ENCODE measurements at regions not wholly inside any gene's neighbourhood (a gene's known extent, or its start where the extent isn't known, plus 50 kb on each side); places are given as distances from the start of the nearest gene placed in this dataset.

GRCh38 chr1:58909914-58910681 lies 126.3 kb upstream of the JUN start:
- Mint-ChIP-seq H3K27me3 (ENCODE audit: unreplicated experiment) (peaks cover 5% of the 10 kb centered on the region), H3K36me3 (ENCODE audit: low read depth, unreplicated experiment) (no peaks in the 10 kb centered on the region), H3K9me3 (ENCODE audit: unreplicated experiment) (no peaks in the 10 kb centered on the region), H3K4me1 (ENCODE audit: unreplicated experiment) (peaks cover 12% of the 10 kb centered on the region), H3K4me3 (ENCODE audit: unreplicated experiment) (no peak overlapping the region), H3K27ac (ENCODE audit: unreplicated experiment) (no peak overlapping the region)
- DNase-seq (ENCODE audit: low spot score), result no peak
- TF ChIP-seq CTCF (IDR thresholded peaks at IDR 0.05; ENCODE audit: unreplicated experiment), result no peak

GRCh38 chr1:58911841-58912499 lies 128.1 kb upstream of the JUN start:
- peaks cover 3% of the 10 kb centered on the region for H3K27me3 Mint-ChIP-seq (ENCODE audit: unreplicated experiment)
- H3K4me1 Mint-ChIP-seq (ENCODE audit: unreplicated experiment), result peaks cover 6% of the 10 kb centered on the region
- no peaks in the 10 kb centered on the region for H3K9me3 Mint-ChIP-seq (ENCODE audit: unreplicated experiment)
- H3K4me3 Mint-ChIP-seq (ENCODE audit: unreplicated experiment), result no peak overlapping the region
- no peak for DNase-seq (ENCODE audit: low spot score)
- H3K36me3 Mint-ChIP-seq (ENCODE audit: low read depth, unreplicated experiment), result no peaks in the 10 kb centered on the region
- H3K27ac Mint-ChIP-seq (ENCODE audit: unreplicated experiment), result no peak overlapping the region
- no peak for TF ChIP-seq CTCF (IDR thresholded peaks at IDR 0.05; ENCODE audit: unreplicated experiment)

- Mint-ChIP-seq H3K4me1 (ENCODE audit: unreplicated experiment) (no peaks in the 10 kb centered on the region), H3K27me3 (ENCODE audit: unreplicated experiment) (peaks cover 4% of the 10 kb centered on the region), H3K9me3 (ENCODE audit: unreplicated experiment) (no peaks in the 10 kb centered on the region), H3K36me3 (ENCODE audit: low read depth, unreplicated experiment) (no peaks in the 10 kb centered on the region), H3K4me3 (ENCODE audit: unreplicated experiment) (no peak overlapping the region), H3K27ac (ENCODE audit: unreplicated experiment) (no peak overlapping the region)
- TF ChIP-seq CTCF (IDR thresholded peaks at IDR 0.05; ENCODE audit: unreplicated experiment), result no peak
- DNase-seq (ENCODE audit: low spot score), result no peak
These were observed 131.1 kb upstream of the JUN start for GRCh38 chr1:58914925-58915324.

GRCh38 chr1:58917436-58917835 lies 133.6 kb upstream of the JUN start:
- Mint-ChIP-seq H3K9me3 (ENCODE audit: unreplicated experiment) (no peaks in the 10 kb centered on the region), H3K27ac (ENCODE audit: unreplicated experiment) (no peak overlapping the region), H3K36me3 (ENCODE audit: low read depth, unreplicated experiment) (no peaks in the 10 kb centered on the region), H3K4me1 (ENCODE audit: unreplicated experiment) (no peaks in the 10 kb centered on the region), H3K4me3 (ENCODE audit: unreplicated experiment) (no peak overlapping the region), H3K27me3 (ENCODE audit: unreplicated experiment) (peaks cover 1% of the 10 kb centered on the region)
- no peak for TF ChIP-seq CTCF (IDR thresholded peaks at IDR 0.05; ENCODE audit: unreplicated experiment)
- DNase-seq (ENCODE audit: low spot score), result no peak

Data from endothelial cell (in vitro differentiated cells).